IMR-90 (cell line): ENCODE measurements at regions not wholly inside any gene's neighbourhood (a gene's known extent, or its start where the extent isn't known, plus 50 kb on each side); places are given as distances from the start of the nearest gene placed in this dataset.

Experiments
- ATAC-seq: fragments of 200-7000 bp; cut with Tn5 transposase; 2 replicates; pipeline ENCODE4 v1.9.1; 2020; ENCODE audit warnings: low read depth, mild to moderate bottlenecking, moderate library complexity
- BruUV-seq: library from RNA; stranded (reverse); fragments of 400-500 nt; replicated peaks from 2 replicates; lab custom pipeline; 2021; lab: Mats Ljungman, UMichigan
- CTCF ChIA-PET: fragments of 300-600 bp; formaldehyde crosslinking; extraction: SDS; loops from one replicate; lab custom pipeline; 2021; ENCODE audit warnings: antibody characterized with exemption; lab: Yijun Ruan, JAX
- POLR2A ChIA-PET: fragments of 300-600 bp; sonication (Branson Sonifier 250); formaldehyde crosslinking; loops from one replicate; lab custom pipeline; 2022; ENCODE audit warnings: antibody characterized with exemption; ENCODE audit not compliant: unreplicated experiment; lab: Charles Lee
- DNase-seq: peaks from one replicate; pipeline ENCODE4 v3.0.0; 2013
- H2AFZ ChIP-seq: replicated peaks from 2 replicates; pipeline ENCODE3; 2013; ENCODE audit warnings: low read length, mild to moderate bottlenecking; ENCODE audit not compliant: poor library complexity
- H2AK5ac ChIP-seq: 2 replicates; pipeline ENCODE4 v1.6.1; 2013; ENCODE audit warnings: low read depth, low read length, inconsistent platforms
- H2AK9ac ChIP-seq: replicated peaks from 2 replicates; pipeline ENCODE3; 2013; ENCODE audit warnings: mild to moderate bottlenecking, low read depth, low read length, moderate library complexity; ENCODE audit not compliant: poor library complexity
- H2BK120ac ChIP-seq: 2 replicates; pipeline ENCODE4 v1.6.1; 2013; ENCODE audit warnings: low read depth, low read length, inconsistent platforms
- H2BK15ac ChIP-seq: 3 replicates; pipeline ENCODE4 v1.6.1; 2013; ENCODE audit warnings: low read depth, low read length, inconsistent platforms
- H2BK20ac ChIP-seq: 2 replicates; pipeline ENCODE4 v1.6.1; 2013; ENCODE audit warnings: low read depth, mild to moderate bottlenecking, inconsistent platforms, low read length, moderate library complexity
- H2BK5ac ChIP-seq: 2 replicates; pipeline ENCODE4 v1.6.1; 2013; ENCODE audit warnings: mild to moderate bottlenecking, low read depth, low read length, inconsistent platforms; ENCODE audit not compliant: poor library complexity, severe bottlenecking
- H3K14ac ChIP-seq: replicated peaks from 2 replicates; pipeline ENCODE4 v1.6.1; 2013; ENCODE audit warnings: low read depth, low read length, inconsistent platforms
- H3K18ac ChIP-seq: 2 replicates; pipeline ENCODE4 v1.6.1; 2013; ENCODE audit warnings: low read depth, low read length, control low read depth
- H3K23ac ChIP-seq: 2 replicates; pipeline ENCODE4 v1.6.1; 2013; ENCODE audit warnings: low read depth, low read length, inconsistent platforms
- H3K27ac ChIP-seq: 2 replicates; pipeline ENCODE4 v1.5.1; 2013; ENCODE audit warnings: mild to moderate bottlenecking, control low read depth, low read length; ENCODE audit not compliant: insufficient read depth
- H3K27me3 ChIP-seq: 2 replicates; pipeline ENCODE4 v1.6.1; 2013; ENCODE audit warnings: low read length; ENCODE audit not compliant: control insufficient read depth, insufficient read depth
- H3K36me3 ChIP-seq: 2 replicates; pipeline ENCODE4 v1.6.1; 2013; ENCODE audit warnings: low read length, mixed read lengths; ENCODE audit not compliant: control insufficient read depth, insufficient read depth
- H3K4ac ChIP-seq: 2 replicates; pipeline ENCODE4 v1.6.1; 2013; ENCODE audit warnings: low read depth, low read length, inconsistent platforms
- H3K4me1 ChIP-seq: 2 replicates; pipeline ENCODE4 v1.6.1; 2013; ENCODE audit warnings: low read length, mixed read lengths; ENCODE audit not compliant: control insufficient read depth, insufficient read depth
- H3K4me2 ChIP-seq: 2 replicates; pipeline ENCODE4 v1.6.1; 2013; ENCODE audit warnings: low read depth, mild to moderate bottlenecking, control low read depth, low read length, moderate library complexity
- H3K4me3 ChIP-seq: 2 replicates; pipeline ENCODE4 v1.5.1; 2013; ENCODE audit warnings: low read depth, mild to moderate bottlenecking, control low read depth, low read length, moderate library complexity; ENCODE audit not compliant: insufficient read depth
- H3K56ac ChIP-seq: 2 replicates; pipeline ENCODE4 v1.6.1; 2013; ENCODE audit warnings: low read length, inconsistent platforms; ENCODE audit not compliant: insufficient read depth; ENCODE audit errors: extremely low read depth
- H3K79me1 ChIP-seq, 2 experiments: 2 replicates each; pipeline ENCODE4 v1.6.1; 2013; ENCODE audit warnings: low read length in 2 of 2, inconsistent platforms in 1 of 2, low read depth in 1 of 2
- H3K9ac ChIP-seq: 2 replicates; pipeline ENCODE4 v1.6.1; 2013; ENCODE audit warnings: low read depth, low read length, control low read depth
- H3K9me1 ChIP-seq: 2 replicates; pipeline ENCODE4 v1.6.1; 2013; ENCODE audit warnings: low read length, inconsistent platforms; ENCODE audit not compliant: insufficient read depth
- H3K9me3 ChIP-seq: 2 replicates; pipeline ENCODE4 v1.6.1; 2013; ENCODE audit warnings: low read length; ENCODE audit not compliant: control insufficient read depth, insufficient read depth
- H4K20me1 ChIP-seq: 2 replicates; pipeline ENCODE4 v1.6.1; 2013; ENCODE audit warnings: low read length, inconsistent platforms; ENCODE audit not compliant: insufficient read depth
- H4K5ac ChIP-seq: 2 replicates; pipeline ENCODE4 v1.6.1; 2013; ENCODE audit warnings: mild to moderate bottlenecking, low read depth, low read length, control low read depth
- H4K8ac ChIP-seq, 2 experiments: 2 replicates each; pipeline ENCODE4 v1.6.1; 2013; ENCODE audit warnings: low read depth in 2 of 2, low read length in 2 of 2, control low read depth in 1 of 2, inconsistent platforms in 1 of 2
- H4K91ac ChIP-seq: 2 replicates; pipeline ENCODE4 v1.6.1; 2013; ENCODE audit warnings: low read depth, low read length, inconsistent platforms; ENCODE audit not compliant: insufficient read depth
- CEBPB ChIP-seq: IDR thresholded peaks from 2 replicates; pipeline ENCODE4 v1.6.1; 2012; ENCODE audit warnings: low read depth, low read length, improper control_type of control experiment
- CHD1 ChIP-seq: IDR thresholded peaks from 2 replicates; pipeline ENCODE4 v1.6.1; 2012; ENCODE audit warnings: low read depth, low read length, improper control_type of control experiment
- FOS ChIP-seq: fragments of 150-350 bp; IDR thresholded peaks from 2 replicates; pipeline ENCODE4 v1.6.1; 2016; ENCODE audit warnings: low read depth, low read length
- MAZ ChIP-seq: IDR thresholded peaks from 2 replicates; pipeline ENCODE4 v1.6.1; 2012; ENCODE audit warnings: low read depth, mild to moderate bottlenecking, low read length, improper control_type of control experiment, moderate library complexity, borderline replicate concordance
- MXI1 ChIP-seq: IDR thresholded peaks from 2 replicates; pipeline ENCODE4 v1.6.1; 2012; ENCODE audit warnings: low read depth, mild to moderate bottlenecking, low read length, moderate library complexity, borderline replicate concordance
- NFE2L2 ChIP-seq: fragments of 150-350 bp; IDR thresholded peaks from 2 replicates; pipeline ENCODE4 v1.6.1; 2016; ENCODE audit warnings: low read depth, mild to moderate bottlenecking, low read length
- POLR2A ChIP-seq: IDR thresholded peaks from 2 replicates; pipeline ENCODE4 v1.6.1; 2012; ENCODE audit warnings: mild to moderate bottlenecking, low read depth, low read length
- RAD21 ChIP-seq: IDR thresholded peaks from 2 replicates; pipeline ENCODE4 v1.6.1; 2012; ENCODE audit warnings: low read length, improper control_type of control experiment
- RCOR1 ChIP-seq: IDR thresholded peaks from 2 replicates; pipeline ENCODE4 v1.6.1; 2012; ENCODE audit warnings: mild to moderate bottlenecking, low read length, improper control_type of control experiment; ENCODE audit not compliant: insufficient replicate concordance
- RFX5 ChIP-seq: IDR thresholded peaks from 2 replicates; pipeline ENCODE4 v1.8.0; 2012; ENCODE audit warnings: low read depth, mild to moderate bottlenecking, low read length, moderate library complexity
- SMC3 ChIP-seq: fragments of 150-350 bp; IDR thresholded peaks from 2 replicates; pipeline ENCODE4 v1.6.1; 2016; ENCODE audit warnings: low read depth, mild to moderate bottlenecking, antibody characterized with exemption, low read length, moderate library complexity
- dilution Hi-C: fragments of 300-500 bp; cut with HindIII; formaldehyde crosslinking; loops from one replicate; pipeline ENCODE4 v1.14.3; 2018; ENCODE audit warnings: low sequenced_read_pairs; ENCODE audit not compliant: unreplicated experiment
- in situ Hi-C: fragments of 300-500 bp; cut with MboI; formaldehyde crosslinking; loops from 3 replicates; pipeline ENCODE4 v1.14.3; 2019; ENCODE audit warnings: low sequenced_read_pairs, inconsistent platforms, mixed read lengths
- intact Hi-C: fragments of 100-400 bp; cut with micrococcal nuclease; formaldehyde crosslinking; loops from 2 replicates; pipeline ENCODE4 v1.10.0; 2022
- TF ChIP-seq, protein P1 (sequence below): fragments of 150-350 bp; IDR thresholded peaks from 2 replicates; pipeline ENCODE4 v1.6.1; 2016; ENCODE audit warnings: low read depth, mild to moderate bottlenecking, low read length, moderate library complexity, borderline replicate concordance
- TF ChIP-seq, protein P2 (sequence below): conservative IDR thresholded peaks from 2 replicates; pipeline ENCODE4 v1.5.1; 2012; ENCODE audit warnings: mild to moderate bottlenecking, low read depth, low read length, improper control_type of control experiment
- TF ChIP-seq, protein P3 (sequence below): fragments of 150-350 bp; IDR thresholded peaks from 2 replicates; pipeline ENCODE4 v1.6.1; 2017; ENCODE audit warnings: mild to moderate bottlenecking, antibody characterized with exemption, low read length, low read depth

- Histone ChIP-seq H3K9ac (no peak overlapping the region), H3K4me1 (no peaks in the 10 kb centered on the region), H3K4ac (no peak overlapping the region), H2AK9ac (no peak overlapping the region), H3K4me2 (no peak overlapping the region), H3K14ac (no peak overlapping the region), H2BK120ac (no peak overlapping the region), H3K27me3 (no peaks in the 10 kb centered on the region), H3K4me3 (no peak overlapping the region), H4K5ac (no peak overlapping the region), H2AK5ac (no peak overlapping the region), H3K56ac (no peak overlapping the region), H3K36me3 (no peaks in the 10 kb centered on the region), H3K9me3 (no peaks in the 10 kb centered on the region), H3K9me1 (no peaks in the 10 kb centered on the region), H3K79me1 (no peaks in the 10 kb centered on the region), H4K91ac (no peak overlapping the region), H2BK20ac (no peak overlapping the region), H2BK15ac (no peak overlapping the region), H2BK5ac (no peak overlapping the region), H3K27ac (no peak overlapping the region), H4K8ac (no peak overlapping the region), H4K20me1 (no peaks in the 10 kb centered on the region), H3K23ac (no peak overlapping the region), H3K18ac (no peak overlapping the region), H2AFZ (no peak overlapping the region)
- intact Hi-C loops (no loop called here), dilution Hi-C loops (no loop called here), in situ Hi-C loops (no loop called here)
- no TSS peak for BruUV-seq
- POLR2A ChIA-PET: no interaction called here
- TF ChIP-seq, protein P1, sequence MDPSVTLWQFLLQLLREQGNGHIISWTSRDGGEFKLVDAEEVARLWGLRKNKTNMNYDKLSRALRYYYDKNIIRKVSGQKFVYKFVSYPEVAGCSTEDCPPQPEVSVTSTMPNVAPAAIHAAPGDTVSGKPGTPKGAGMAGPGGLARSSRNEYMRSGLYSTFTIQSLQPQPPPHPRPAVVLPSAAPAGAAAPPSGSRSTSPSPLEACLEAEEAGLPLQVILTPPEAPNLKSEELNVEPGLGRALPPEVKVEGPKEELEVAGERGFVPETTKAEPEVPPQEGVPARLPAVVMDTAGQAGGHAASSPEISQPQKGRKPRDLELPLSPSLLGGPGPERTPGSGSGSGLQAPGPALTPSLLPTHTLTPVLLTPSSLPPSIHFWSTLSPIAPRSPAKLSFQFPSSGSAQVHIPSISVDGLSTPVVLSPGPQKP: no peak
- TF ChIP-seq CEBPB: no peak
- no peak for TF ChIP-seq MXI1
- no peak for TF ChIP-seq POLR2A
- TF ChIP-seq RAD21: no peak
- no peak for TF ChIP-seq RFX5
- TF ChIP-seq MAZ: no peak
- TF ChIP-seq SMC3: no peak
- TF ChIP-seq NFE2L2: no peak
- TF ChIP-seq, protein P2, sequence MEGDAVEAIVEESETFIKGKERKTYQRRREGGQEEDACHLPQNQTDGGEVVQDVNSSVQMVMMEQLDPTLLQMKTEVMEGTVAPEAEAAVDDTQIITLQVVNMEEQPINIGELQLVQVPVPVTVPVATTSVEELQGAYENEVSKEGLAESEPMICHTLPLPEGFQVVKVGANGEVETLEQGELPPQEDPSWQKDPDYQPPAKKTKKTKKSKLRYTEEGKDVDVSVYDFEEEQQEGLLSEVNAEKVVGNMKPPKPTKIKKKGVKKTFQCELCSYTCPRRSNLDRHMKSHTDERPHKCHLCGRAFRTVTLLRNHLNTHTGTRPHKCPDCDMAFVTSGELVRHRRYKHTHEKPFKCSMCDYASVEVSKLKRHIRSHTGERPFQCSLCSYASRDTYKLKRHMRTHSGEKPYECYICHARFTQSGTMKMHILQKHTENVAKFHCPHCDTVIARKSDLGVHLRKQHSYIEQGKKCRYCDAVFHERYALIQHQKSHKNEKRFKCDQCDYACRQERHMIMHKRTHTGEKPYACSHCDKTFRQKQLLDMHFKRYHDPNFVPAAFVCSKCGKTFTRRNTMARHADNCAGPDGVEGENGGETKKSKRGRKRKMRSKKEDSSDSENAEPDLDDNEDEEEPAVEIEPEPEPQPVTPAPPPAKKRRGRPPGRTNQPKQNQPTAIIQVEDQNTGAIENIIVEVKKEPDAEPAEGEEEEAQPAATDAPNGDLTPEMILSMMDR: no peak
- TF ChIP-seq FOS: no peak
- TF ChIP-seq, protein P3, sequence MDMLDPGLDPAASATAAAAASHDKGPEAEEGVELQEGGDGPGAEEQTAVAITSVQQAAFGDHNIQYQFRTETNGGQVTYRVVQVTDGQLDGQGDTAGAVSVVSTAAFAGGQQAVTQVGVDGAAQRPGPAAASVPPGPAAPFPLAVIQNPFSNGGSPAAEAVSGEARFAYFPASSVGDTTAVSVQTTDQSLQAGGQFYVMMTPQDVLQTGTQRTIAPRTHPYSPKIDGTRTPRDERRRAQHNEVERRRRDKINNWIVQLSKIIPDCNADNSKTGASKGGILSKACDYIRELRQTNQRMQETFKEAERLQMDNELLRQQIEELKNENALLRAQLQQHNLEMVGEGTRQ: no peak
- TF ChIP-seq CHD1: no peak
- no peak for TF ChIP-seq RCOR1
- CTCF ChIA-PET: no interaction called here
- ATAC-seq (no peak), DNase-seq (no peak)
Measured at GRCh38 chr11:29534836-29535235, 482.0 kb downstream of the KCNA4 start.
